ENCODE measurements at regions not wholly inside any gene's neighbourhood (a gene's known extent, or its start where the extent isn't known, plus 50 kb on each side); places are given as distances from the start of the nearest gene placed in this dataset.

DNA sequence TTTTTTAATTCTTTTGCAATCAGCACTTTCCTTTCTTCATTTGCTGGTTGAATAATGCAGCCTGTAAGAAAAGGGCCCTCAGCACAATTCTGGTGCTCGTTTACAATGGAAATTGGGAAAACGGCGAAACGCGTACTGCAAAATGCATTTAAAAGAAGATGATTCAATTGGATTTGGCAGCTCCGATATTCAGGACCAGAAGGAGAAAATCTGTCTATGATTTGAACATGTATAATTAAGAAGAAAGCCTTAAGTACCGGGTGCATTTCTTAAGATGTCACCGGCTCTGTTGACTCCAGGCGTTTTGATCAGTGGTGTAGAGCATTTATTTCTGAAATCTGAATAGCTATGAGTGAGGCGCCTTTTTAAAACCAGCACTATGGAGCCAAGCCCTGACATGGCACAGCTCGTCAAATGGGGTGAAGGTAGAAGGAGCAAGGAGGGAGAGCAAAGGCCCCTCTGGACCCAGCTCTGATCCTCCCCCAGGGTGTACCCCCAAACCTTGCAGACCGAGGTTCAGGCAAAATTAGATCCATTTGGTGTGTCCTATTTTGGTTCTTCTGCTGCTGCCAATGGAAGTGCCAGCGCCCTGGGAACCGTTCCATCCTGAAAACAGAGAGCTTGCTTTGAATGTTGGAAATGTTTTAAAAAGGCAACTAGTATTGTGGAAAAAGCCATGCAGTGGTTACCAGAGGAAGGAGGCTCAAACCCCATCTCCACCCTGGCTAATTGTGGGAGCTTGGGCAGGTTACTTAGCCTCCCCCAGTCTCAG, 161.4 kb upstream of the RPL38 start:
- TF ChIP-seq TAF1 (IDR thresholded peaks at IDR 0.05; ENCODE audit: low read depth) (no peak), RAD21 (conservative IDR thresholded peaks at IDR 0.05) (no peak), EZH2 (IDR thresholded peaks at IDR 0.05; ENCODE audit: borderline replicate concordance, insufficient read depth, low read length, poor library complexity, severe bottlenecking) (no peak), SMC3 (conservative IDR thresholded peaks at IDR 0.05; ENCODE audit: poor library complexity) (no peak)
- TF ChIP-seq, protein P1, sequence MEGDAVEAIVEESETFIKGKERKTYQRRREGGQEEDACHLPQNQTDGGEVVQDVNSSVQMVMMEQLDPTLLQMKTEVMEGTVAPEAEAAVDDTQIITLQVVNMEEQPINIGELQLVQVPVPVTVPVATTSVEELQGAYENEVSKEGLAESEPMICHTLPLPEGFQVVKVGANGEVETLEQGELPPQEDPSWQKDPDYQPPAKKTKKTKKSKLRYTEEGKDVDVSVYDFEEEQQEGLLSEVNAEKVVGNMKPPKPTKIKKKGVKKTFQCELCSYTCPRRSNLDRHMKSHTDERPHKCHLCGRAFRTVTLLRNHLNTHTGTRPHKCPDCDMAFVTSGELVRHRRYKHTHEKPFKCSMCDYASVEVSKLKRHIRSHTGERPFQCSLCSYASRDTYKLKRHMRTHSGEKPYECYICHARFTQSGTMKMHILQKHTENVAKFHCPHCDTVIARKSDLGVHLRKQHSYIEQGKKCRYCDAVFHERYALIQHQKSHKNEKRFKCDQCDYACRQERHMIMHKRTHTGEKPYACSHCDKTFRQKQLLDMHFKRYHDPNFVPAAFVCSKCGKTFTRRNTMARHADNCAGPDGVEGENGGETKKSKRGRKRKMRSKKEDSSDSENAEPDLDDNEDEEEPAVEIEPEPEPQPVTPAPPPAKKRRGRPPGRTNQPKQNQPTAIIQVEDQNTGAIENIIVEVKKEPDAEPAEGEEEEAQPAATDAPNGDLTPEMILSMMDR (IDR thresholded peaks at IDR 0.05; ENCODE audit: poor library complexity, severe bottlenecking): no peak

Measured in neural cell (in vitro differentiated cells).